GM06990 (cell line): ENCODE measurements at regions not wholly inside any gene's neighbourhood (a gene's known extent, or its start where the extent isn't known, plus 50 kb on each side); places are given as distances from the start of the nearest gene placed in this dataset.

ENCODE experiments used
- DNase-seq: peaks from one replicate; pipeline ENCODE4 v3.0.0-alpha.2; 2011; ENCODE audit not compliant: insufficient read length; ENCODE audit errors: extremely low read depth
- H3K27me3 ChIP-seq: replicated peaks from 2 replicates; pipeline ENCODE4 v1.6.0; 2011; ENCODE audit warnings: low read length; ENCODE audit not compliant: control insufficient read depth, insufficient read depth
- H3K36me3 ChIP-seq: 2 replicates; pipeline ENCODE4 v1.5.1; 2011; ENCODE audit warnings: low read length; ENCODE audit not compliant: control insufficient read depth, insufficient read depth
- H3K4me3 ChIP-seq: replicated peaks from 2 replicates; pipeline ENCODE4 v1.5.1; 2011; ENCODE audit warnings: low read depth, mild to moderate bottlenecking, control low read depth, low read length
- CTCF ChIP-seq: IDR thresholded peaks from 2 replicates; pipeline ENCODE4 v1.5.1; 2011; ENCODE audit warnings: low read length, control low read depth, mild to moderate bottlenecking, inconsistent platforms; ENCODE audit not compliant: insufficient read depth, poor library complexity, severe bottlenecking

DNA sequence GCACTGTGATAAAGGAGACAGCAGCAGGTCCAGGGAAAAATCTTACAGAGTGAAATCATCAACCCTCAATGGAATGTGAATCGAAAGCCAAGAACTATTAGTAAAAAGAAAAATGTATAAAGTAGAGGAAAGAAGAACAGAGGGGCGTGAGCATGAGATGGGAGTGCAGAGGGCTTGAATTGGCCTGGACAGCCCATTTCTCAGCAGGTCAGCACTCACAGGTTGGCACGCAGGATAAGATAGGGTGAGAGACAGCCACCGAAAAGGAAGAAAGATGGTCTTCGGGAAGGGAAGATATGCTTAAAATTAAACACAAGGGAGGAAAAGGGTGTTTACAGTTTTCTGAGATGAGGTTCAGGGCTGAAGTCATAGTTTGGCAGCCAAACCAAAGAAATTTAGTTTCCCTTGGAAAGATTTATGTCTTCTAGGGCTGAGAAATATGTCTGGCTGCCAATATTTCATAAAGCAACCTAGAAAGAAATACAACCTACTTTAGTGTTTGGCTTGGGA, 524.7 kb downstream of the SPATA31D1 start:
- H3K4me3 ChIP-seq = no peak overlapping the region
- no peaks in the 10 kb centered on the region for H3K36me3 ChIP-seq
- no peaks in the 10 kb centered on the region for H3K27me3 ChIP-seq
- DNase-seq = no peak
- TF ChIP-seq CTCF = no peak

- no peak overlapping the region for H3K4me3 ChIP-seq
- DNase-seq = no peak
- H3K36me3 ChIP-seq = no peaks in the 10 kb centered on the region
- no peaks in the 10 kb centered on the region for H3K27me3 ChIP-seq
- TF ChIP-seq CTCF = no peak
Measured at GRCh38 chr9:82513976-82514735, 525.6 kb downstream of the SPATA31D1 start.

DNA sequence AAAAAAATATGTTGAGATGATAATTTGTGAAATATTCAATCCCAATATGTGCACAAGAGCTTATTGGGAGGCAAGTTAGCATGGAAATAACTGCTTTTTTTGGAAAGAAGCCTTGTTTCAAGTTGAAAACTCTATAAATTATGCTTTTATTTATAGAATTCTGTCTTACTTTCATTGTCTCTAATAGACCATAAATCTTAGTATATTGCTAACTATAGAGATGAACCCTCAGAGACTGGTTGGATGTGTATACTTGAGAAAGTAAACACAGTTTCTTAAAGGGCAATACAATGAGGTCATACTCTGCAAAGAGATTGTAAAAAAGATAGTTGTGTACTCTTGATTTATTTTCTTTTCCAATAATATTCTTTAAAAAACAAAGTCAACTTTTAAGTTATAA, 530.3 kb downstream of the SPATA31D1 start:
- no peak overlapping the region for H3K4me3 ChIP-seq
- no peaks in the 10 kb centered on the region for H3K27me3 ChIP-seq
- DNase-seq = no peak
- no peak for TF ChIP-seq CTCF
- no peaks in the 10 kb centered on the region for H3K36me3 ChIP-seq

GRCh38 chr9:82519332-82519731, 530.8 kb downstream of the SPATA31D1 start:
- no peak for DNase-seq
- Histone ChIP-seq H3K27me3 (no peaks in the 10 kb centered on the region), H3K4me3 (no peak overlapping the region), H3K36me3 (no peaks in the 10 kb centered on the region)
- no peak for TF ChIP-seq CTCF

GRCh38 chr9:82524407-82524806, 535.8 kb downstream of the SPATA31D1 start:
- H3K4me3 ChIP-seq = no peak overlapping the region
- TF ChIP-seq CTCF = no peak
- no peak for DNase-seq
- no peaks in the 10 kb centered on the region for H3K36me3 ChIP-seq
- no peaks in the 10 kb centered on the region for H3K27me3 ChIP-seq
